ENCODE measurements at regions not wholly inside any gene's neighbourhood (a gene's known extent, or its start where the extent isn't known, plus 50 kb on each side); places are given as distances from the start of the nearest gene placed in this dataset.

DNA sequence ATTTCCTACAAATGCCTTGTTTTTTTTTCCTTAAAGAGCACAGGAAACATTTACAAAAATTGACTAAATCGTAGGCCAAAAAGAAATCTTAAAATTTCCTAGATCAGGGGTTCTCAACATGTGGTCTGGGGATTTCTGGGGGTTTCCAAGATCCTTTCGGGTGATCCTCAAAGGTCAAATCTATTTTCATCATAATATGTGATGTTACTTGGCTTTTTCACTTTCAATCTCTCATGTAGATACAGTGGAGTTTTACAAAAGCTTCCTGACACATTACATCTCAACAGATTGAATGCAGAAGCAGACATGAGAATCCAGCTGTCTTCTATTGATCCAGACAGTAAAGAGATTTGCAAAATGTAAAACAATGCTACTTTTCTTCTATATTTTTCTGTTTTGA, 497.3 kb downstream of the INHBA start:
- Mint-ChIP-seq H3K27me3 (no peaks in the 10 kb centered on the region), H3K9me3 (no peaks in the 10 kb centered on the region), H3K27ac (no peak overlapping the region), H3K36me3 (ENCODE audit: low read depth) (no peaks in the 10 kb centered on the region), H3K4me3 (no peak overlapping the region), H3K4me1 (peaks cover 2% of the 10 kb centered on the region)
- ATAC-seq (ENCODE audit: low read depth) (no peak), DNase-seq (no peak)
- CTCF ChIA-PET = no interaction called here
- POLR2A ChIA-PET = no interaction called here
- intact Hi-C loops (cut with micrococcal nuclease) = no loop called here
- TF ChIP-seq CTCF (IDR thresholded peaks at IDR 0.05) = no peak

GRCh38 chr7:41203542-41203941, 499.3 kb downstream of the INHBA start:
- ATAC-seq (ENCODE audit: low read depth) (no peak), DNase-seq (no peak)
- POLR2A ChIA-PET = no interaction called here
- TF ChIP-seq CTCF (IDR thresholded peaks at IDR 0.05) = no peak
- no peak overlapping the region for H3K4me3 Mint-ChIP-seq
- peaks cover 2% of the 10 kb centered on the region for H3K4me1 Mint-ChIP-seq
- H3K36me3 Mint-ChIP-seq (ENCODE audit: low read depth) = no peaks in the 10 kb centered on the region
- no peaks in the 10 kb centered on the region for H3K27me3 Mint-ChIP-seq
- intact Hi-C loops (cut with micrococcal nuclease) = no loop called here
- no peaks in the 10 kb centered on the region for H3K9me3 Mint-ChIP-seq
- no peak overlapping the region for H3K27ac Mint-ChIP-seq
- CTCF ChIA-PET = no interaction called here

- Mint-ChIP-seq H3K9me3 (no peaks in the 10 kb centered on the region), H3K36me3 (ENCODE audit: low read depth) (no peaks in the 10 kb centered on the region), H3K4me1 (no peaks in the 10 kb centered on the region), H3K27ac (no peak overlapping the region), H3K27me3 (no peaks in the 10 kb centered on the region), H3K4me3 (no peak overlapping the region)
- TF ChIP-seq CTCF (IDR thresholded peaks at IDR 0.05) = no peak
- DNase-seq (no peak), ATAC-seq (ENCODE audit: low read depth) (no peak)
- ChIA-PET POLR2A (no interaction called here), CTCF (no interaction called here)
- intact Hi-C loops (cut with micrococcal nuclease) = no loop called here
Measured at GRCh38 chr7:41201021-41201420, 501.9 kb downstream of the INHBA start.

GRCh38 chr7:41199136-41199535, 503.8 kb downstream of the INHBA start:
- ATAC-seq (ENCODE audit: low read depth) (no peak), DNase-seq (no peak)
- Mint-ChIP-seq H3K36me3 (ENCODE audit: low read depth) (no peaks in the 10 kb centered on the region), H3K4me3 (no peak overlapping the region), H3K4me1 (no peaks in the 10 kb centered on the region), H3K27ac (no peak overlapping the region), H3K9me3 (no peaks in the 10 kb centered on the region), H3K27me3 (no peaks in the 10 kb centered on the region)
- ChIA-PET POLR2A (no interaction called here), CTCF (no interaction called here)
- intact Hi-C loops (cut with micrococcal nuclease) = no loop called here
- no peak for TF ChIP-seq CTCF (IDR thresholded peaks at IDR 0.05)

DNA sequence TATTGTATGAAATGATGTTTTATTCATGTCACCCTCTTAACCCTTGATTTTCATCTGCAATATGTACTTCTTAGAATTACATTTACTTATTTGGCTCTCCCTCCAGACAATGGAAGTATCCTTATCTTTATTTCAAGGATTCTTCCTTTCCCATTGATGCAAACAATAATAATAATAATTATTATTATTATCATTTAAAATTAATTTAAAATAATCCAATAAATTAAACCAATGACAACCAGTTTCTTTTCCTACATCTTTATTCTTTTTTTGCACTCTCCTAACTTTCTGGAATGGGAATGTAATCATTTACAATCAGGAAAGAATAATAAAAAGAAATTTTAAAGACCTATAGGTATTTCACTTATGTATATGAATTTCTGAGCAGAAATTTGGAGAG, 504.4 kb downstream of the INHBA start:
- Mint-ChIP-seq H3K27me3 (no peaks in the 10 kb centered on the region), H3K27ac (no peak overlapping the region), H3K36me3 (ENCODE audit: low read depth) (no peaks in the 10 kb centered on the region), H3K4me3 (no peak overlapping the region), H3K9me3 (no peaks in the 10 kb centered on the region), H3K4me1 (no peaks in the 10 kb centered on the region)
- DNase-seq (no peak), ATAC-seq (ENCODE audit: low read depth) (no peak)
- no peak for TF ChIP-seq CTCF (IDR thresholded peaks at IDR 0.05)
- CTCF ChIA-PET = no interaction called here
- intact Hi-C loops (cut with micrococcal nuclease) = no loop called here
- POLR2A ChIA-PET = no interaction called here
